OCI-LY7 (cell line): ENCODE measurements at regions not wholly inside any gene's neighbourhood (a gene's known extent, or its start where the extent isn't known, plus 50 kb on each side); places are given as distances from the start of the nearest gene placed in this dataset.

Source experiments
- BruUV-seq: library from RNA; stranded (reverse); fragments of 400-500 nt; replicated peaks from 2 replicates; lab custom pipeline; 2021; lab: Mats Ljungman, UMichigan
- CTCF ChIA-PET: fragments of 300-600 bp; sonication (Branson Sonifier 250); formaldehyde crosslinking; loops from one replicate; lab custom pipeline; 2022; ENCODE audit warnings: antibody characterized with exemption; ENCODE audit not compliant: unreplicated experiment; lab: Charles Lee
- POLR2A ChIA-PET: fragments of 300-600 bp; sonication (Branson Sonifier 250); formaldehyde crosslinking; loops from one replicate; lab custom pipeline; 2022; ENCODE audit warnings: antibody characterized with exemption; lab: Charles Lee
- DNase-seq: peaks from one replicate; pipeline ENCODE4 v3.0.0-alpha.2; 2015; ENCODE audit warnings: low spot score
- H2AFZ ChIP-seq: fragments of 200-600 bp; sonication (generic), shearing (Covaris generic); 2 replicates; pipeline ENCODE4 v1.6.1; 2014; ENCODE audit warnings: mild to moderate bottlenecking, antibody characterized with exemption, low read length, moderate library complexity
- H3K27ac ChIP-seq: fragments of 200-600 bp; sonication (generic); 2 replicates; pipeline ENCODE4 v1.5.1; 2014; ENCODE audit warnings: mixed run types, low read depth, mild to moderate bottlenecking, moderate library complexity, low read length, inconsistent platforms; ENCODE audit not compliant: poor library complexity, severe bottlenecking
- H3K36me3 ChIP-seq: fragments of 200-600 bp; sonication (generic); 2 replicates; pipeline ENCODE4 v1.6.1; 2014; ENCODE audit warnings: mild to moderate bottlenecking, antibody characterized with exemption, low read length, moderate library complexity, mixed read lengths; ENCODE audit not compliant: insufficient read depth
- H3K4me1 ChIP-seq: fragments of 200-600 bp; sonication (generic); 2 replicates; pipeline ENCODE4 v1.5.1; 2014; ENCODE audit warnings: mild to moderate bottlenecking, low read length; ENCODE audit not compliant: insufficient read depth, poor library complexity, severe bottlenecking
- H3K4me2 ChIP-seq: fragments of 200-600 bp; sonication (generic); 2 replicates; pipeline ENCODE4 v1.6.1; 2014; ENCODE audit warnings: mild to moderate bottlenecking, low read length
- H3K4me3 ChIP-seq: fragments of 200-600 bp; sonication (generic); 2 replicates; pipeline ENCODE4 v1.5.1; 2014; ENCODE audit warnings: mild to moderate bottlenecking, low read depth, low read length; ENCODE audit not compliant: poor library complexity, severe bottlenecking
- H3K79me2 ChIP-seq: fragments of 200-600 bp; sonication (generic); 2 replicates; pipeline ENCODE4 v1.6.1; 2016; ENCODE audit warnings: low read depth, mild to moderate bottlenecking, low read length, moderate library complexity, mixed read lengths; ENCODE audit not compliant: insufficient read depth
- H3K9me2 ChIP-seq: fragments of 200-600 bp; sonication (generic); 2 replicates; pipeline ENCODE4 v1.6.1; 2016; ENCODE audit warnings: mild to moderate bottlenecking, low read length, mixed read lengths; ENCODE audit not compliant: insufficient read depth
- H3K9me3 ChIP-seq: fragments of 200-600 bp; sonication (generic); 2 replicates; pipeline ENCODE4 v1.6.1; 2014; ENCODE audit warnings: mild to moderate bottlenecking, mixed run types, low read length, mixed read lengths
- H4K20me1 ChIP-seq: fragments of 200-600 bp; sonication (generic); 2 replicates; pipeline ENCODE4 v1.6.1; 2014; ENCODE audit warnings: mild to moderate bottlenecking, antibody characterized with exemption, low read length, moderate library complexity, mixed read lengths; ENCODE audit not compliant: insufficient read depth
- CTCF ChIP-seq: fragments of 200-600 bp; sonication (generic); conservative IDR thresholded peaks from 2 replicates; pipeline ENCODE4 v1.5.1; 2014; ENCODE audit warnings: mild to moderate bottlenecking, antibody characterized with exemption, low read length, moderate library complexity, mixed read lengths
- EZH2phosphoT487 ChIP-seq: fragments of 200-600 bp; sonication (generic); IDR thresholded peaks from 2 replicates; pipeline ENCODE4 v1.6.1; 2018; ENCODE audit warnings: low read depth, borderline replicate concordance, mild to moderate bottlenecking, mixed run types, antibody characterized with exemption, low read length, moderate library complexity, mixed read lengths
- intact Hi-C: fragments of 100-400 bp; cut with micrococcal nuclease; formaldehyde crosslinking; loops from one replicate; pipeline ENCODE4 v1.10.0; 2022; ENCODE audit not compliant: unreplicated experiment

- no peak for DNase-seq
- Histone ChIP-seq H3K27ac (no peak overlapping the region), H3K4me3 (no peak overlapping the region), H3K79me2 (no peaks in the 10 kb centered on the region), H4K20me1 (no peaks in the 10 kb centered on the region), H2AFZ (no peak overlapping the region), H3K9me2 (no peaks in the 10 kb centered on the region), H3K4me1 (no peaks in the 10 kb centered on the region), H3K9me3 (no peaks in the 10 kb centered on the region), H3K36me3 (no peaks in the 10 kb centered on the region), H3K4me2 (no peak overlapping the region)
- no TSS peak for BruUV-seq
- TF ChIP-seq EZH2phosphoT487 (no peak), CTCF (no peak)
- intact Hi-C loops, result no loop called here
- ChIA-PET POLR2A (no interaction called here), CTCF (no interaction called here)
Observed at GRCh38 chr7:91668217-91668616, 212.3 kb downstream of the MTERF1 start.

GRCh38 chr7:91671245-91671644 lies 209.3 kb downstream of the MTERF1 start:
- intact Hi-C loops, result no loop called here
- no peak overlapping the region for H3K4me2 ChIP-seq
- TF ChIP-seq EZH2phosphoT487, result no peak
- no peak for TF ChIP-seq CTCF
- BruUV-seq, result no TSS peak
- no peak overlapping the region for H3K27ac ChIP-seq
- H3K36me3 ChIP-seq, result no peaks in the 10 kb centered on the region
- no peaks in the 10 kb centered on the region for H3K79me2 ChIP-seq
- ChIA-PET POLR2A (no interaction called here), CTCF (no interaction called here)
- H3K9me3 ChIP-seq, result no peaks in the 10 kb centered on the region
- no peak for DNase-seq
- no peaks in the 10 kb centered on the region for H3K9me2 ChIP-seq
- no peak overlapping the region for H2AFZ ChIP-seq
- H3K4me3 ChIP-seq, result no peak overlapping the region
- no peaks in the 10 kb centered on the region for H4K20me1 ChIP-seq
- no peaks in the 10 kb centered on the region for H3K4me1 ChIP-seq

GRCh38 chr7:91674470-91674869 lies 206.0 kb downstream of the MTERF1 start:
- Histone ChIP-seq H3K9me2 (no peaks in the 10 kb centered on the region), H3K4me3 (no peak overlapping the region), H4K20me1 (no peaks in the 10 kb centered on the region), H3K9me3 (no peaks in the 10 kb centered on the region), H3K27ac (no peak overlapping the region), H3K4me2 (no peak overlapping the region), H2AFZ (no peak overlapping the region), H3K79me2 (no peaks in the 10 kb centered on the region), H3K4me1 (no peaks in the 10 kb centered on the region), H3K36me3 (no peaks in the 10 kb centered on the region)
- ChIA-PET CTCF (no interaction called here), POLR2A (no interaction called here)
- intact Hi-C loops, result no loop called here
- TF ChIP-seq CTCF (no peak), EZH2phosphoT487 (no peak)
- BruUV-seq, result no TSS peak
- DNase-seq, result no peak
